Mesenteric fat pad (tissue), 1 donor: ENCODE measurements at regions not wholly inside any gene's neighbourhood (a gene's known extent, or its start where the extent isn't known, plus 50 kb on each side); places are given as distances from the start of the nearest gene placed in this dataset.
A peak's percentile ranks its signal among the peaks of the same experiment; 100 is the strongest.

Source experiments
- DNase-seq: peaks from one replicate; pipeline ENCODE4 v3.0.0-alpha.2; 2020; ENCODE audit warnings: low spot score
- donor health status: DM: yes; HTN: yes; CAD: no.

- DNase-seq = peak; percentile 67
Measured at GRCh38 chr2:240338274-240338673, 97.2 kb upstream of the GPC1 start.

- DNase-seq = peak; percentile 75
Measured at GRCh38 chr2:240339411-240340360, 95.8 kb upstream of the GPC1 start.

GRCh38 chr2:240340361-240340761 lies 95.1 kb upstream of the GPC1 start:
- peak; percentile 81 for DNase-seq

- peak; percentile 85 for DNase-seq
Measured at GRCh38 chr2:240341064-240341463, 94.4 kb upstream of the GPC1 start.

GRCh38 chr2:240343548-240343947 lies 91.9 kb upstream of the GPC1 start:
- no peak for DNase-seq

GRCh38 chr2:240344904-240345303 lies 90.6 kb upstream of the GPC1 start:
- DNase-seq = no peak

- no peak for DNase-seq
Measured at GRCh38 chr2:240346015-240346752, 89.3 kb upstream of the GPC1 start.

- no peak for DNase-seq
Measured at GRCh38 chr2:240346753-240347372, 88.6 kb upstream of the GPC1 start.

GRCh38 chr2:240347373-240347940 lies 88.0 kb upstream of the GPC1 start:
- no peak for DNase-seq

GRCh38 chr2:240347949-240348500 lies 87.4 kb upstream of the GPC1 start:
- DNase-seq = no peak

GRCh38 chr2:240348522-240348921 lies 86.9 kb upstream of the GPC1 start:
- DNase-seq = no peak

- DNase-seq = no peak
Measured at GRCh38 chr2:240349133-240350005, 86.1 kb upstream of the GPC1 start.

GRCh38 chr2:240350006-240350355 lies 85.5 kb upstream of the GPC1 start:
- DNase-seq = no peak

GRCh38 chr2:240350696-240351087 lies 84.8 kb upstream of the GPC1 start:
- DNase-seq = no peak

GRCh38 chr2:240351088-240351741 lies 84.2 kb upstream of the GPC1 start:
- no peak for DNase-seq

- DNase-seq = no peak
Measured at GRCh38 chr2:240351826-240352426, 83.5 kb upstream of the GPC1 start.

- DNase-seq = no peak
Measured at GRCh38 chr2:240353086-240353798, 82.2 kb upstream of the GPC1 start.

- no peak for DNase-seq
Measured at GRCh38 chr2:240353944-240354343, 81.5 kb upstream of the GPC1 start.
